GM21737 (cell line): ENCODE measurements at regions not wholly inside any gene's neighbourhood (a gene's known extent, or its start where the extent isn't known, plus 50 kb on each side); places are given as distances from the start of the nearest gene placed in this dataset.
"Not testable (repeated sequence)": the region's sequence is repeated elsewhere in the genome, so short reads cannot be mapped to it uniquely, and the experiment has no call there.

Source experiments
- ATAC-seq: cut with Tn5 transposase; IDR thresholded peaks from one replicate; pipeline ENCODE4 v1.9.1; 2021; ENCODE audit warnings: mild to moderate bottlenecking, moderate library complexity; ENCODE audit not compliant: unreplicated experiment

- no peak for ATAC-seq
These were observed 1073.9 kb downstream of the GRM8 start for GRCh38 chr7:126178865-126179264.

DNA sequence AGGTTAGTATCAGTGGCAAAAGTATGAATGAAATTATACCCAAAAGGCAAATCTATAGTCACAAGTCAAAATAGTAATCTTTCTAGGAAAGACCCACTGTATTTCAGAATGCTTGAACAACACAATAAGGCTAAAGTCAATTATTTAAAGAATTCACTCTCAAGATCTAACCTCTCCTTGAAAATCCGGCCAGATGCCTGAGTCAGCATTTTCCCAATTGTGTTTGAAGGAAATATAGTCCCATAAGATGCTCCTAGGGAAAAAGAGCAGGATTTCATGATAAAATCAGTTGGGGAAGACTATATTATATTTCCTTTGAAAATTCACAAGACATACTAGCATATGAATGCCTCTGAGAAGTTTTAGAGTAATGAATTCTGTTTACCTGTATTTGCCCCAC, 1075.0 kb downstream of the GRM8 start:
- ATAC-seq = no peak

- ATAC-seq = no peak
These were observed 1086.1 kb downstream of the GRM8 start for GRCh38 chr7:126166645-126167044.

DNA sequence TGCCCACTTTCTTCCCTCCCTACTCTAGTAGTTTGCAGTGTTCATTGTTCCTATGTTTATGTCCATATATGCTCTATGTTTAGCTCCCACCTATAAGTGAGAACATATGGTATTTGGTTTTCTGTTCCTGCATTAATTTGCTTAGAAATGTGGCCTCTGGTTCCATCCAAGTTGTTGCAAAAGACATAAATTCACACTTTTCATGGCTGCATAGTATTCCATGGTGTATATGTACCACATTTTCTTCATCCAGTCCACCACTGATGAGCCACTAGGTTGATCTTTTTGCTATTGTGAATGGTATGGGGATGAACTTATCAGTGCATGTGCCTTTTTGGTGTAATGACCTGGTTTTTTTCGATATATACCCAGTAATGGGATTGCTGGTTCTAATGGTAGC, 1089.1 kb downstream of the GRM8 start:
- ATAC-seq = no peak

GRCh38 chr7:126157391-126157790, 1095.3 kb downstream of the GRM8 start:
- no peak for ATAC-seq

DNA sequence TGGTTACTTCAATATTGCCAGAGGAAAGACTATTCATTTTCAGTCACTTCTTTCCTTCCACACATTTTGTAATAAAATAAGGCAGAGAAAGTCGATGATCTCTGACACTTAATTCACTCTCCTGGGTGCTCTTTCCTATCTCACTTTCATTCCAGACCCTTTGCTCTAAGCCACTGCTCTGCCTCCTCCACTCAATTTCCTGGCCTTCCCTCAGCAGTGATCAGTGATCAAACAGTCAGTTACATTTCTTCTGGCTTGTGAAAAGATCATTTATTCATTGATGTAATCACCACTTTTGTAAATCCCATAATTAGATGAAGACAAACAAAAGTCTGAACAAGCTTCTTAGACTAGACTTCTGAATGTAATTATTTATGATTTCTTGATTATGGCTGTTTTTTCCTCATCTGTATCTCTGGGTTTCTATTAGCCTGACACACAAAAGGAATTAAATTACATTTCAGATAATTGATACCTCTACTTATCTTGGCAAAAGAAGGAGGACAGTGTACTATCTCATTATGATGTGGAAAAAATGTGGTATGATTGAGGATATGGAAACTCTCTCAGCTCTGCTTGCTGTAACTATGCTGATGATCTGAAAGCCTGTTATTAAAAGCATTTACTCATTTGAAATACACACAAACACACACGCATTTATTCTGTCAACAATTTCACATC, 1102.3 kb downstream of the GRM8 start:
- ATAC-seq = no peak

GRCh38 chr7:126140858-126141466, 1111.8 kb downstream of the GRM8 start:
- ATAC-seq = no peak

- no peak for ATAC-seq
These were observed 1132.8 kb downstream of the GRM8 start for GRCh38 chr7:126119981-126120380.

- ATAC-seq = no peak
These were observed 1149.2 kb downstream of the GRM8 start for GRCh38 chr7:126103582-126103981.

DNA sequence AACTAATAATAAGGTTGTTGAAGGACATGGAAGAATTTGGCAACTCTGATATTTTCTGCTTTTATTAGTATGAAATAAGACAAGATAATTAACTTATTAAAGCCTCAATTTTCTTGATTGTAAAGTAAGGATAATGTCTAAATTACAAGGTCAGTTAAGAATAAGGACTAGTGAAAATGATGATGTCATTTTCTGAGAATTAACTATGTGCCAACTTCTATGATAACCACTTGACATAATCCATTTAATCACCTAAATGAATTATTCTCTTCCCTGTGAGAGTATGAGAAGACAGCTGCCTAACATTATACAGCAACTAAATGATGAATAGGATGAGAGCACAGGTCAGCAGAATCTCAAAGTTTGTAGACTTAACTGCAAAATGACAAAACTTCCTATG, 1153.4 kb upstream of the POT1 start:
- ATAC-seq = no peak

DNA sequence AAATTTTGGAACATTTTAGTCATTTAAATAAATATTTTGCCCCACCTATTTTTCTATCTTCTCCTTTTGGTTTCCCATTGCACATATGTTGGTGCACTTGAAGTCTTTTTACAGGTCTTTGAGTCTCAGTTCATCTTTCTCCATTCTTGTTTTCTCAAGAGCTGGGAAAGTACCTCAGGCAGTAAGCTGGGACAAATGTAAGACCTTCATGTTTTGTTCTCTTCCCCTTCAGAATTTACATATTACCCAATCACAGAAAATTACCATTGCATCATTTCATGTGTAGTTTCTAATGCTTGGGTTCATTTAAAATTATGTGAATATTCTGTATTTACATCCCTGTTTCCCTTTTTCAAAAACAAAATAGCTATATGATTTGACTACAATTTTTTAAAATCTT, 1150.0 kb upstream of the POT1 start:
- no peak for ATAC-seq

GRCh38 chr7:126079151-126079550, 1149.5 kb upstream of the POT1 start:
- ATAC-seq = no peak

GRCh38 chr7:126065766-126066165, 1136.1 kb upstream of the POT1 start:
- ATAC-seq = no peak

DNA sequence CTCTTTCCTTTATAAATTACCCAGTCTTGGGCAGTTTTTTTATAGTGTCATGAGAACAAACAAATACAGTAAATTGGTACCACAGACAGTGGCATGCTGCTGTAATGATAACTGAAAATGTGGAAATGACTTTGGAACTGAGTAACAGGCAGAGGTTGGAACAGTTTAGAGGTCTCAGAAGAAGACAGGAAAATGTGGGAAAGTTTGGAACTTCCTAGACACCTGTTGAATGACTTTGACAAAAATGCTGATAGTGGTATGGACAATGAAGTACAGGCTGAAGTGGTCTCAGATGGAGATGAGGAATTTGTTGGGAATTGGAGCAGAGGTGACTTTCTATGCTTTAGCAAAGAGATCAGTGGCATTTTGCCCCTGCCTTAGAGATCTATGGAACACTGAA, 1128.4 kb upstream of the POT1 start:
- ATAC-seq = no peak

DNA sequence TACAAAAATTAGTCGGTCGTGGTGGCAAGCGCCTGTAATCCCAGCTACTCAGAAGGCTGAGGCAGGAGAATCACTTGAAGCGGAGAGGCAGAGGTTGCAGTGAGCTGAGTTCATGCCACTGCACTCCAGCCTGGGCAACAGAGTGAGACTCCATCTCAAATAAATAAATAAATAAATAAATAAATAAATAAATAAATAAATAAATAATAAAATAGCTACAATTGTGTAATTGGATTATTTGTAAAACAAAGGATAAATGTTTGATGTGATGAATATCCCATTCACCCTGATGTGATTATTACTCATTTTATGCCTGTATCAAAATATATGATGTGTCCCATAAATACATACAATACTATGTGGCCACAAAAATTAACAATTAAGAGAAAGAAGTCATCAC, 1127.0 kb upstream of the POT1 start:
- not testable (repeated sequence) for ATAC-seq

- ATAC-seq = no peak
These were observed 1122.6 kb upstream of the POT1 start for GRCh38 chr7:126052229-126052628.

DNA sequence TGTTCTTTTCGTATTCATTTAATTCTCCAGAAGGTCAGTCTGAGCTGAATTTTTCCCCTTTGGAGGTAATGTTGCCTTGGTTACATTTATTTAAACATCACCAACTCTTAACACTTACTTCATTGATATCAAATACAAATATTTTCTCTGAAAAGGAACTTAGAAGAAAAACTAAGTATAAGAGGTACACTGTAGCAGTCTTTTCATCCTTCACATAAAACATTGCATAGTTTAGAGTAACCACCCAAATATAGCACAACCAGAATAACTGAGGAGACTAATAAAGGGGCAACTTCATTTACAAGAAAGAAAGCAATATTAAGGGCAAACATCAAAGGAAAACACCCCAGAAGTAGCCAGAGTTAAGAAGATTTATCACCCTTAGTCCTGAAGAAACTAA, 1115.0 kb upstream of the POT1 start:
- no peak for ATAC-seq

DNA sequence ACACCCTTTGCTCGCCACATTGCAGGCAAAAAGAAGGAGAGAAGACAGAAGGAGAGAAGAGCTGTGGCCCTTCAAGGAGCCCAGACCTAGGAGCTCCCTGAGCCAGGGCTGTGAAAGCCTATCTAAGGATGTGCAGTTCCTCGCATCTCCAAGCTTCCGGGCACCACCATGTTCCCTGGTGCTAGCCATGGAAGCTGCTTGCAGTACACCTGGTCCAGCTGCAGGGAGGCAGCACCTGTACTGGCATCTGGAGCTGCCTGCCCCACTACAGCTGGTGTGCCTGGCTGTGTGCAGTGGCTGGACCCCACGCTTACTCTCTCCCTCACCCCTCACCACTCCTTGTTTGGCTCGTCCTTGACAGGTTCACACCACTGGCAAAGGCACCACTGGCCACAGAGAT, 1111.8 kb upstream of the POT1 start:
- no peak for ATAC-seq

DNA sequence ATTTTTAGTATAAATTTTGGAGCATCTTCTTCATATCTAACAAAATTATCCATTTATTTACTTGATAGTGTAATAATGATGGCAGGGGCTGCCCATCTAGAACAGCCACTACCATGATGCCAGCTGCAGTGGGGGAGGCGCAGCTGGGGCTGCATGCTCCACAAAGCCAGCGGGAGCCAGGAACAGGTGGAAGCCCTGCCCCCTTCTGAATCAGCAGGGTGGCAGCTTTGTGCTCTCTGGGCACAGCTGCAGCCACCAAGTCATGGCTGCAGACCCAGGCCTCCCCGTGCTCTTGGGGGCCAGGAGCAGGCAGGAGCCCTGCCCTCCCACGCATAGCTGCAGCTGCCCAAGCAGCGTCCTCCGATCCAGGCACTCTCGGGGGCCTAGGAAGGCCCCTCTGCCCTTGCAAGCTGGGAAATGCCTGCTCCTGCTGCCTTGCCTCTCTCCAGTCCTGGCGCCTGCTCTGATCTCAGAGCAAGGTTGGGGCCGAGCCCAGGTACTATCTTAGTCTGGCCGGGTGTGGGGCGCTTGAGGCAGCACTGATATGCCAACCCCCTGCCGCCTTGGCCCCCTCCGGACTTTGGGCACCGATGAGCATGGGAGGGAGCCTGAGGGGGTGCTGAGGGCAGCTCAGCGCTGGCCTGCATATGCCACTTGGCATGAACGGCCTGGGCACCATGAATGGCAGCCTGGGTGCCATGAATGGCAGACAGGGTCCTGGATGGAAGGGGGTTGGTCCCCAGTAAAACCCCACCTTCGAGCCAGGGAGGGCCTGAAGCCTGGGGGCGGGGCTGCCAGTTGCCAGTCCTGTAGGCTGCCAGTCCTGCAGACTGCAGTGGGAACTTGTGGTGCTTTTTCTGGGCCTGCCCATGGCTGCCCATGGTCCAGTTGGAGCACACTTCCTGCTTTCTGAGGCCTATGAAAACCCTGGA, 1110.8 kb upstream of the POT1 start:
- no peak for ATAC-seq

DNA sequence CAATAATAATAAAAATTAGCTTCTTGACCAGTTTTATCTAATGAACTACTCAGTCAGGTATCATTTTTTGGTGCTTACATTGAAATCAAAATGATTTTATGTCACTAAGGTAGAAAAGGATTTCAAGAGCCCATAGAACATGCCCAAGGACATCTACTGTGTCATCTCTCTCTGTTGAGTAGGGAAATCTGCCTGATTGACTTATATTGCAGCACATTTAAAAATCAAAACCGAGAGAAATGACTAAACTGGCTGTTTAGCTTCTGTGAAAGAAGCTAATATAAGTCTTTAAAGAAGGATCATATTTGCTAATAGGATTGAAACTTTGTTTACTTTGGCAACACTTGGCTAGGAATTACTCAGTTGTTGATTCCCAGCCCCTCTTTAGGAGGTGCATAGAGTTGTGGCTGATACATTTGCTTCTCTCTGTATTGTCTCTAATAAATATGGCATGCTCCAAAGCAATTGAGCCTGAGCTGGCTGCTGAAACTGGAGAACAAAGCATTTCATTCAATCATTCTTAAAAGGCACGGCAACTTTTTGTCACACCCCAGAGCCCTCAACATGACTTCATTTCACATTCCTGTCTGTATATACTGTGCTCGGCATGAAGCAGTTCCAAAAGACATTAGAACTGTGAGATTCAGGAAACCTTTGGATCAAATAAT, 1096.9 kb upstream of the POT1 start:
- no peak for ATAC-seq

DNA sequence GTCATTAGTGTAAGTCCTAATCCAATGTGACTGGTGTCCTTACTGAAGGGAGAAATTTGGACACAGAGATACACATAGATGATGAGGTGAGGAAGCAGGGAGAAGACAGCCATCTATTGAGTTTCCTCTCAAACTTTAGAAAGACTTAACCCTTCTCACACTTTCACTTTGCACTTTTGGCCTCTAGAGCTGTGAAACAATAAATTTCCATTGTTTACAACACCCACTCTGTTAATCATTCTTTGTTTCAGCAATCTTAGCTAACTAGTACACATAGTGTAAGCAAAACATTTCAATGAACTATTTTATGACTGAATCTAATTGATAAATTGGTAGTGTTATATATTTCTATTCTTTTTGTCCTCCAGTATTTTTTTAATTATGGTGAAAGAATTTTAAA, 1092.8 kb upstream of the POT1 start:
- ATAC-seq = no peak
